ENCODE measurements at regions not wholly inside any gene's neighbourhood (a gene's known extent, or its start where the extent isn't known, plus 50 kb on each side); places are given as distances from the start of the nearest gene placed in this dataset.

DNA sequence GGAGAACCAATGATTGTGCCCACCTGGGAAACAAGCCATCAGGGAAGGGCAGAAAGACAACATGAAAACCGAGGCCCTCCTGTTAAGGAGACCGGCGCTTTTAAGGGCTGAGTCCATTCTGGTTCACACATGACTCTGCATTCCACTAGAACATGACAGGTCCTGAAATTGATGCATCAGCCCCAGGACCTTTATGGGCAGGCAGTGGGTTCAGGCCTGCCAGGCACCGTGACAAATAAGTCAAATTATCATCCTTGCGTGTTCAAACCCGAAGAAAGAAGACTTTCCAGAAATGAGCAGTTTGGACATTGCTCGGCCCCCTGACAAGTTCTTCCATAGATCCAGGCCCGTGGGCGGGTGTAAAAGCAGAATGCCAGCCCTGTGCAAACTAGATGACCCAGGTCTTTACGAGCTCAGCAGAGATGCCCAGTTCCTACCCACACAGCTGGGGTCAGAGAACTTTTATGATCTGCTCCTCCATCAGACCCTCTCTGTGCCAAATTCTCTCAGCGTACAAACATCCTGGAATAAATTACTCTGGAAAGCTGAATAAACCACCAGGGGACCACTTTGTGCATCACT, 295.5 kb upstream of the WWC1 start:
- intact Hi-C loops (cut with micrococcal nuclease): no loop called here

DNA sequence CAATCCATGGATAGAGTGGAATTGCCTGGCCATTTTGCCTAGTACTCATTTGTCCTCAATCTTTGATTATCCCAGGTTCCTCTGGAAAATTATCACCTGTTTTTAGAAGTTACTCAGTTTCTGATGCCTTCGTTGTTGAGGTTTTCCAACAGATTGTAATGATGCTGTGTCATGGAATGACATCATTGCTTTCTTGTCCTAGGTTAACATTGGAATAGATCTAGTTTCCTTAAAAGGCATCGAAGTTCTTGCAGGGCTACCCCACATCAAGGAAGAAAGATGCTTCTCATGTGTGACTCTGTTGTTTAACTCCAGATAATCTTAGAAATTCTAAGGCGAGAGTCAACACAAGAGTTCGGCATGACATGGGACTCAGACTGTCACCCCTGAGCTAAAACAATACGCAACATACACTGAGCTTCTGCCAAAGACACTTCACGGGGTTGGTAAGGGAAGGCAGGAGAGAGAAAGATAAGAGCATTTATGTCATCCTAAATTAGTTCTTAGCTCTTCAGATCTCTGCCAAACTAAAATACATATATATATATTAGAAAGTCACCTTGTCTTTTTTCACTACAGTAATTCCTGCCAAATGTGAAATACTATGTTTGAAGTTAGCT, 293.2 kb upstream of the WWC1 start:
- intact Hi-C loops (cut with micrococcal nuclease): no loop called here

DNA sequence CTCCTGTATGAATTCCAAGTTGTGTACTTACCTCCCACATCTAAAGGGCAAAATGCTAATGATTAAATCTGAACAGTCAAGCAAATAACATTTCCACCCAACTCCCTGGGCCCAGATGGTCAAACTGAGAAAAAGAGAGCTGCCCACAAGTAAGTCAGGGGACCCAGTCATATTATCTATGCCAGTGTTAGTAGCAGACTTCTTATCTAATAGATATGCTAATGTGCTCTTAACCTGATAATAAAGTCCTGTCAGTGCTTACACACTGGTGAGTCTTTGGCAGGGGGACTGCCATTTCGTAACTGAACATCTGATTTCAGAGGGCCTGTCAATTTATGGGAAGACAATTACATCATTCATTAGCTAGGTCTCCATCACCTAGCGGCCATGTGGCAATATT, 292.3 kb upstream of the WWC1 start:
- intact Hi-C loops (cut with micrococcal nuclease): no loop called here

DNA sequence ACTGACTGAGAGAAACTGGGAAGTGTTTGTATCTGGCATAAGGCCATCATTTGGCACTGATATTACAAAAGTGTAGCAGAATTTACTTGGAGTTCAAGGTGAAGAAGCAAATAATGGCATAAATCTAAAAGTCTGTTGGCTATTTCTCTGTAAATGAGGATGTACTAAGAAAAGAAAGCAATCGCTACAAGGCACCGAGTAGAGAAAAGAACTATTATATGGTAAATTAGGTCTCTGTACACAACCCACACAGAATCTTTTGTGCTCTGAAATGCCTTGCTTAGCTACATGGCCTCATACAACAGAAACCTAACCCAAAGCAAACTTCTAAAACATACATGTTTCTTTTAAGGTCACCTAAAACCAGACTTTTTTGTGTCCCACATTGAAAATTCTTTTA, 290.1 kb upstream of the WWC1 start:
- intact Hi-C loops (cut with micrococcal nuclease): no loop called here

DNA sequence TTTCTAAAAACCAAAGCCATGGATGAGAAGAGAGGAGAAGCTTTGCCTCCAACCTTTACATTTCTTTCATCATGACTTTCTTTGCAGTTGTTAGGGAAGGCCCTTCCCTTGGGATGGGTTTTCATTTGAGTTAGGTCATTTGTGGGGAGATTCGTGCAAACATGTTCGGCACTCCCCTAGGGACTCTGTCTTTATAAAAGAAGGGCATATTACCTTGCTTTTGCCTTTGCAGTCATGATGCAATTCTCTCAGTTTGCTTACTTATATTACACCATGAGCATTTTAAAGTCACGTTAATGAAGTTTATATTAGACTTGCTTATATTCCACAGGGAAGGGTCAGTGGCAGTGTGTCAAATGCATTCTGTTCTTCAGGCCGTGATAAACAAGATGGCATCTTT, 289.3 kb upstream of the WWC1 start:
- intact Hi-C loops (cut with micrococcal nuclease): no loop called here

DNA sequence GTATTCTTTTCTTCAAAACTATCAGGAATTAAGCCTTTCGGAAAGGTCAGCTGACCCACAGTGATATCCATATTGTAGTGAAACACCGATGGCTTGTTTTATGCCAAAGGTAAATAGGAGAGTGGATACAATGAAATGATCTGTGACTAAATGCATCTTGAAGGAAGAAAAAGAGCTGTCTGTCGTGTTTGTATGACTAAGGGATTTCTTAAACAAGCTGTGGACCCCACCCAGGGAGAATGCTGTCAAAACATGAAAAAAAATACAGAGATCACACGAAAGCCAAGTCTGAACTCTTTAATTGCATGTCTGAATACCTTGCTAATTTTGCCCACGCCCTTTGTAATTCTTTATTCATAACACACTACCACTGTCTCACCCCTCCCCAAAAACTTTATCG, 286.4 kb upstream of the WWC1 start:
- intact Hi-C loops (cut with micrococcal nuclease): no loop called here

DNA sequence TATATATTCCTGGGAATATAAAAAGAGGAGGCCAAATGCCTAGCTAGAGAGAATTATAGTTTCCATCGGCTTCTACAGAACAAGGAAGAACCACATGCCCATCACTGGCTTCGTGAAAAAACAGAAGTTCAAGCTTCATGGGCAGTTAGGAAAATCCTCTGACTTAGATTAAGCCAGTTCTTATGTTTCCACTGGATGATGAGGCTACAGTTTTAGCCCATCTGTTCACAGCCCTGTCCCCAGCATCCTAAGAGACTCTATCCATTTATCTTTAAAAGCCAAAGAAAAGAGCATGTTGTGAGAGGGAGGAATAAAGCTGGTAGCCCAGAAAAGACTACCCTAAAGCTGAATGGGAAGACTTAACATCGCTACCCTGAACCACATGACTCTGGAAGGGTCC, 285.5 kb upstream of the WWC1 start:
- intact Hi-C loops (cut with micrococcal nuclease): no loop called here

DNA sequence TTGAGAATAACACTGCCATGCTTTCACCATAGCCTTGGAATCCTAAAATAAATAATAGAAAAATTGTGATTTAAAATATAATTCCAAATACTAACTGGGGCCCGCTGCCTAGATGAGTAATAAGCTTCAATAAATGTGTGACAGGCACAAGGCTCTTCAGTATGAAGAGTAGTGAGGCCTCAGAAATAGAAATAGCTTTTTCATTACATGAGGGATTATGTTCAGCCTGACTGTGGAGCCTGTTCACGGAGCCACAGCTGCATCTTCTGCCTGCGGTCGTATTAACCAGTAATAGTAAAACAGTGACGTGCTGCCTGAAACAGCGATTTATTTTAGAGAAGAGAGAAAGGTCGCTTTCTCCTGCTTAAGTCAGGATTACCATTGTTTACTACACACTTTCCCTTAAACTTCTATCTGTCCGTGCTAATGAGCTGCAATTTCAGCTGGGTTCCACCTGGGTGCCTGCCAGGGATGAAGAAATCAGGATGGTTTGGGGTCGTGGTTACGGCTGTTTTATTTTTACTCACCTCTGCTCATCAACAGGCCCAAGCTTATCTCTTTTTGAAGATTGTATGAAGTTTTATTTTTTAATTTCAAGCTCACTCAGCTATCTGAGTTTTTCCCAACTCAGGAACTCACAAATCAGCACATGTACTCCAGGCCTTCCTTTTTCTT, 284.9 kb upstream of the WWC1 start:
- intact Hi-C loops (cut with micrococcal nuclease): no loop called here

DNA sequence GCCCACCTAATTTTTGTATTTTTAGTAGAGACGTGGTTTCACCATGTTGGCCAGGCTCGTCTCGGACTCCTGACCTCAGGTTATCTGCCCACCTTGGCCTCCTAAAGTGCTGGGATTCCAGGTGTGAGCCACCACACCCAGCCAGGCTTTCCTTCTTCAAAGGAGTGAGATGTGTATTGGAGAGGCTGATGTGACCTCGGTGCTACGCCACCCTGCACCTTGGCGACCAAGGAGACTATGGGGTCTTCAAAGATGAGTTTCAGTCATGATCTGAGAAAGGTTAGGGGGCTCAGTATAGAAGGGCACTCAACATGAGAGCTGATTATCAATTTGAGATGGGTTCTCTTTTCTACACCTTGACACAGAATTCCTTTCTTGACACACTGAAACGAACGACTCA, 284.2 kb upstream of the WWC1 start:
- intact Hi-C loops (cut with micrococcal nuclease): no loop called here

DNA sequence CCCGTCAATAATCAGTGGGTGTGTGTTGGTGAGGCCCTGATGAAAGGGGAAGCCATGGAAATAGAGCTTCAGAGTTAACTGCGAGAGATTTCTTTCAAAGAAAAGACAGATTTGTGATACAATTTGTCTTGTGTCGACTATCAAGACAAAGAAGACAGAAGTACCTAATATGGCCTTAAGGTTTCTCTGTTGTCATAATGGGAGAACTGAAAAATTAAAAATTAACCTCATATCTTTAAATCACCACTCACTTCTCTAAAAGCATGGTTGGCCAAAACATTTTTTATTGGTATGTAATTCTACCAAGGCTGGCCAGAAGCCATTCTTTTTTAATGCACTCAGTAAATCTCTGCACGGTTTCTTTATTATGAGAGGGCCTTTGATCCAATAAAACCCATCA, 282.9 kb upstream of the WWC1 start:
- intact Hi-C loops (cut with micrococcal nuclease): no loop called here

DNA sequence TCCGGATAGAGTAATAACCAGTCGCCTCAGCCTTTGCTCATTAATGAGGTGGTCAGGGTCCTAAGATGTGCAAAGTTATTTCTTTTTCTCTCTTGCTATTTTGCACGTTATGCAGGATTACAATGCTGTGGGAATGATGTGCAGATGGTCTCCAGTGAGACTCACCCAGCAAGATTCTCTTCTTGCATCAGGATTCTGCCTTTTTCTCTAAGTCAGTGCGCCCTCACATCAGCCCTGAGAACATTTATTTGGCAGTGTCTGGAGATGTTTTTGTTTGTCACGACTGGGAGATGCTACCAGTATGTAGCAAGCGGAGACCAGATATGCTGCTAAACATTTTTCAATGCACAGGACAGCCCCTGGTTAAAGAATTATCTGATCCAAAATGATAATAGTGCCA, 280.3 kb upstream of the WWC1 start:
- intact Hi-C loops (cut with micrococcal nuclease): no loop called here

DNA sequence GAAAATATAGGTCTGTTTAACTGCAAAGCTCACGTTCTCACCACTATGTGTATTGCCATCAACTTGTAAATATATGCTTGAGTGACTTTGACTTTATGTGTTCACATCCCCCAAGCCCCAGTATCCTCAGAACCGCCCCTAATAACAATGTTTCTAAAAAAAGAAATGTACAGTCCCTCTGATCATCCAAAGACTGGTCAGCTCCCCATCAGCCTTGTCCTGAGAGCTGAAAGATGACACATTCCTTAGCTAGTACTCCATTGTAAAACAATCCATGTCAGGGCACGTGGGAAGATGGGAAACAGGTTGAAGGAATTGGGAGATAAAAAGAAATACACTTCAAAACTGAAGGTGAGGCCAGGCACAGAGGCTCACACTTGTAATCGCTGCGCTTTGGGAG, 279.4 kb upstream of the WWC1 start:
- intact Hi-C loops (cut with micrococcal nuclease): no loop called here

DNA sequence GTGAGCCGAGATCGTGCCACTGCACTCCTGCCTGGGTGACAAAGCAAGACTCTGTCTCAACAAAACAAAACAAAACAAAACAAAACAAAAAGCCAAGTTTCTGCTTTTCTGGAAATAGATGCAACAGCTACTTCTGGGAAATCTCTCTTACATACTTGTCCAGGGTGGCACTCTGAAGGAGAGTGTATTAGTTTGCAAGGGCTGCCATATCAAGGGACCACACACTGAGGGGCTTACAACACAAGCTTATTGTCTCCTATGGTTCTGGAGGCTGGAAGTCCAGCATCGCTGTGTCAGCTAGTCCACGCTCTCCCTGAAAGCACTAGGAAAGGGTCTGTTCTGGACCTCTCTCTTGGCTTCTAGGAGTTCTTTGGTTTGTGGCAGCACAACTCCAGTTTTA, 277.9 kb upstream of the WWC1 start:
- intact Hi-C loops (cut with micrococcal nuclease): no loop called here

DNA sequence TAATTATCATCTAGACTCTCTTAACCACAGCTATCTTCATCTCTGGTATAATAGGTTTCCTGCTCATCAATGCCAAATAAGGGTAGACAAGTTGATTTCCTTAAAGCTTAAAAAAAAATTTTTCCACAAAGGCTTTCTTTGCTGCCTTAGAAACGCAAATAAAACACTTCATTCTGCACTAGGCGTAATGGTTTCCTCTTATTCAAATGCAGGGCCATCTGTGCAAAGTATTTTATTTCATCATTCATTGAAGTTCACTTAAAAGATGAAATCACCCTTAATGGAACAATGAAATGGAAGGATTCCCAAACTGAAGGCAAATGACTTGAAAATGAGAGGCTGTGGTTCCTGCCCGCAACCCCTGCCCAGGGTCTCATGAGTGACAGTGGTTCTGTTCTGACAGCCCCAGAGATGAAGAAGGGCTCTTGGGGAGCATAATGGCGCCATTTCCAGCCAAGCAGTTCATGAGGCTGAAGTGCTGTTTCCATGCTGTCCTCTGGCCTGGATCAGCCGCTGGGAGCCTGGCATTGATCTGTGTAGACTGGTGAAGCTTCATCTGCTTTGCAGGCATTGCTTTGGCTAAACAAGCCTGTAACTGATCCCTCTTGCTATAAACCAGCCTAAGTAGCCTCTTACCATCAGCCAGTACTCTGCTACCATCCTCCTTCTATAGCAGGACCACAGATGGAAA, 276.9 kb upstream of the WWC1 start:
- intact Hi-C loops (cut with micrococcal nuclease): no loop called here

DNA sequence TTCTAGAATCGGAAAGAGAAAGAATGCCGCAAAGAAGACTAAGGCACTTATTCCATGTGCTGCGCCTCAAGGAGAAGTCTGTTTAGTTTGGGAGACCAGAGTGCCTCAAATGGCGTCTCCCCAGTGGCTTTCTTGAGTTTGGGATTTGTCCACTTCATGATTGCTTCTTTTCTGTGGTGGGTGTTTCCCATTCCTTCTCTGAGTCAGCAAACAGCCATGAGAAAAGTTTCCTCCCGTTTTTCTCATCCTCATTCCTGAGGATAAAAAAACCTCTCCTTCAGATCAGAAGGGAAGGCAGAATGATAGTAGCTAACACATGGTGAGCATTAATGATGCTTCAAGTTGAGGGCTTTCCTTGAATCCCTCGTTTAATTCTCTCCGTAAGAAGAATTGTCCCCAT, 275.9 kb upstream of the WWC1 start:
- intact Hi-C loops (cut with micrococcal nuclease): no loop called here

DNA sequence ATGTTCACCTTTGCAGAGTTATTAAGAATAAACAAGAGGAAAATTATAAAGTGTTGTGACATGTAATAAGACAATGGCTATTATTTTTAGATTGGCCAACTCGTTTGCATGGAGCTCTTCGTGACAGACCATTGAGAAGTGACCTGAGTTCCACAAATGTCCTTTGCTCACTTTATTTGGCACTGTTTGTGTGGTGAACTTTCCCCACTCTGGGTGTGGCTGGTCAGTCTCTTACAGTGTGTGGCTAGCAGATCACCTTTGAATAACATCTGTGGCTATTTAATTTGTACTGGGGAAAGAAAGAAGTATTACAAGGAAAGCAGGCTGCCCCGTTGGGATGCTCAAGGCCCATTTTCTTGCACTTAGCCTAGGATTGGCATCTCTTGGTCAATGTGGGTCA, 274.1 kb upstream of the WWC1 start:
- intact Hi-C loops (cut with micrococcal nuclease): no loop called here

DNA sequence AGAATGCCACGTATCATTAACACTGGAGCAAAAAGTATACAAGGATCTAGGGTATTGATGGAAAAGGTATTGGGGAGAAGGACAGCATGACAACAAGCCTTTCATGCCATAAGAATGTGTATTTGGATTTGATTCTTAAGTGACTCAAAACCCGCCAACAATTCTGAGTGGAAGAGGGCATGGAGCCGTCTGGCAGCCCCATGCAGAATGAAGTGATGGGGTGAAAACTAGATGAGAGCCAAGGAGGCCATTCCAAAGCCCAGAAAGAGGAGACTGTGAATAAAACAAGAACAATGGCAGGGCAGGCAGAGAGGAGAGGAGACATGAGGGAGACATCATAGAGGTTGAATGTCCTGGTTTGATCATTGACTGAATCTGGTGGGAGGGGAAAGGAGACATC, 272.3 kb upstream of the WWC1 start:
- intact Hi-C loops (cut with micrococcal nuclease): no loop called here

DNA sequence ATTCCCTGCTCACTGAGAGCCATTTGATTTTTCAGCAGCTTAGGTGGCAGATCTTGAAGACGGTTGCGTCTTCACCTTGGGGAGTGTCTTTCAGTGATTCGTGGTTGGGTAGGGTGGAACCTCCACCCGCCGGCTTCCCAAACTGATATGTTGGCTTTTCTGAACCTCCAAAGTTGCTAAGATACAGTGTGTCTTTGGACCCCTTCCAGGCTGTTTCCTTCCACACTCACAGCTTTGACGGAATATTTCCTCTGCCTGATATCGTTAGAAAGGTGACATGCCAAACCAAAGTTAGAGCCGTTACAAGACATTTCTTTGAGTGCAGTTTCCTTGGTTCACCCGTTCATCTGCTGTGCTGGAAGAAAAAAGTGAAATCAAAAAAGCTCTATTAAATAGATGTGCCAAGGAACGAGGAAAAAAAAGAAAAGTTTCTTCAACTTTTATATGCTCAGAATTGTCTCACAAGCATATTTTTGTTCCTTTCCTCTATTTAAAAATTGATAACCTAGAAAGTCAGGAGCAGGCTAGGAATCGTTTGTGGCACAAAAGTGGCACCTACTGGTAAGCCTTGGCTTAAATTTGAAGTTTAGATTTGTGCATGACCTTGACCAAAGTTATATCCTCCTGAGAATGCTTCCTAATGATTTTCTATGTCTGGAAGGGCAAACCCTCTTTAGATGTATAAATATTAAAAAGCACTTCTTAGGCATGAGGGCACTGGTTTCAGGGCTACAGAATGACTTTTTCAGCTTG, 270.7 kb upstream of the WWC1 start:
- intact Hi-C loops (cut with micrococcal nuclease): no loop called here

DNA sequence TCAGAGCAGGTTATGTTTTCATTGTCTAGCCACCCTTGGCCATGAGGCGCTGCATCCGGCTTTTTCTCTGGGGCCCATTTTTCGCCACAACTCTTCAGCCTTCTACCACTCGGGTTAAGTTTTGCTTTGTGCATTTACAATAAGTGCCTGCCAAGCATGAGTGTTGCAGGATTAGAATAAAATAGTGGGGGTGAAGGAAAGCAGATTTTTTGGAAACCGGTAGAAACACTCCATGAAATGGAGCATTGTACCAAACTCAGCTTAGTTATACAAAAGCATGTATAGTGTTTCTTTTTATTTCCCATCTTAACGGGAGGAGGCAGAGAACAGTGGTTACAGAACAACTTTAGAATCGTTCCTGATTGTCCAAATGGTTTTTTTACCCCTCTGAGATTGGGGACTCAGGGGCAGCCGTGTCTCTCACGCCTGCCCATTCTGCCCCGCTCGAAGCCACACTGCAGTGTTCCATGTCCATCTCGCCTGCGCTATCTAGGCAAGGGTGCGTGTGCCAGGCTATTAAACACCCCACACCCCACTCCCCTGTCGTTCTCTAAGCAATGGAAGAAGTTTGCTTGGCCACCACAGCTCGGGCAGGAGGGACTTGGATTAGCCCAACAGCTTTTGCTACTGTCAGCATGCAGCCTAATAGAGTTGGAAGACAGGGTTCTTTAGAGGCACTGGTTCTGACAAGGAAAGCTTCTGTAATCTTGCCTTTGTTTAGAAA, 268.8 kb upstream of the WWC1 start:
- intact Hi-C loops (cut with micrococcal nuclease): no loop called here

DNA sequence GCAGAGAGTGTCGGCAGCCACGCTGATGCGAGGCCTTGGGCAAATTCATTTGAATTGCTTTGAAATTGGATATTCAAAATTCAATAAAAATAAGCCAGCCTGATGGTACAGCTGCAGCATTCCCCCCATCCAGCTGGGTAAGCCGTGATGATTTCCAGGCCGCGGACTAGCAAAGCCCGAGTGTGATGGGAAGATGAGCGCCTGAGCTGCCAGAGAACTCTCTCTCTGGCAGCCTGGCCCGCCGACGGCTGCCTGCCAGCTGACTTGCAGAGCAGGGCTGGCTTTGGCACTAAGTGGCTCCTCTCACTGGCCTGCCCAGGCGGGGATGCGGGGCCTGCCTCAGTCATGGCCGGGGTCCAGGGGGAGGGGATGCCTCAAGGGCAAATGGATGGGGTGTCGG, 268.3 kb upstream of the WWC1 start:
- intact Hi-C loops (cut with micrococcal nuclease): no loop called here

DNA sequence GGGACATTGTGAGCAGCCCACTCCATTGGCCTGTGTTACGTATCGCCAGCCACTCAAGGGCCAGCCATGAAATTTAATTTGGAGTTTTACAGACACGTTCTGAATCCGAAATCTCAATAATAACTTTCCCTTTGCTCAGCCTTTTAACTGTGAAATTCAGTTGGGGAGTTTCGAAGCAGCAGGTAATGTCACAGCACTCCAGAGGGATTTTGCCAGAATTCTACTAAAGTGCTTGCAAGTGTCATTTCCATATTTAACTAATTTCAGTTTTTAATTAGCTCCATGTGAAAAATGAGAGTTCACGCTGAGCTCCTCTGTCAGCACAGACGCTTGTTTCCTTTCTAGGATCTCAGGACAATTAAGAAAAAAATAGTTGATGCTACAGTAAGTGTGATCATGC, 267.1 kb upstream of the WWC1 start:
- intact Hi-C loops (cut with micrococcal nuclease): no loop called here

Data from T-helper 1 cell treated with Interleukin-12 subunit alpha and Interleukin-12 subunit beta and Interleukin-4 antibody, amounts not matched to agents 30 ng/mL and 1 ng/mL, for 36 hours (primary cell).